GM12891 (cell line): ENCODE measurements at regions not wholly inside any gene's neighbourhood (a gene's known extent, or its start where the extent isn't known, plus 50 kb on each side); places are given as distances from the start of the nearest gene placed in this dataset.

ENCODE experiments used
- POLR2A ChIP-seq: IDR thresholded peaks from 2 replicates; pipeline ENCODE4 v1.6.1; 2011; ENCODE audit warnings: low read depth, low read length, control low read depth
- TAF1 ChIP-seq: IDR thresholded peaks from 2 replicates; pipeline ENCODE4 v1.6.1; 2011; ENCODE audit warnings: low read depth, low read length, control low read depth

DNA sequence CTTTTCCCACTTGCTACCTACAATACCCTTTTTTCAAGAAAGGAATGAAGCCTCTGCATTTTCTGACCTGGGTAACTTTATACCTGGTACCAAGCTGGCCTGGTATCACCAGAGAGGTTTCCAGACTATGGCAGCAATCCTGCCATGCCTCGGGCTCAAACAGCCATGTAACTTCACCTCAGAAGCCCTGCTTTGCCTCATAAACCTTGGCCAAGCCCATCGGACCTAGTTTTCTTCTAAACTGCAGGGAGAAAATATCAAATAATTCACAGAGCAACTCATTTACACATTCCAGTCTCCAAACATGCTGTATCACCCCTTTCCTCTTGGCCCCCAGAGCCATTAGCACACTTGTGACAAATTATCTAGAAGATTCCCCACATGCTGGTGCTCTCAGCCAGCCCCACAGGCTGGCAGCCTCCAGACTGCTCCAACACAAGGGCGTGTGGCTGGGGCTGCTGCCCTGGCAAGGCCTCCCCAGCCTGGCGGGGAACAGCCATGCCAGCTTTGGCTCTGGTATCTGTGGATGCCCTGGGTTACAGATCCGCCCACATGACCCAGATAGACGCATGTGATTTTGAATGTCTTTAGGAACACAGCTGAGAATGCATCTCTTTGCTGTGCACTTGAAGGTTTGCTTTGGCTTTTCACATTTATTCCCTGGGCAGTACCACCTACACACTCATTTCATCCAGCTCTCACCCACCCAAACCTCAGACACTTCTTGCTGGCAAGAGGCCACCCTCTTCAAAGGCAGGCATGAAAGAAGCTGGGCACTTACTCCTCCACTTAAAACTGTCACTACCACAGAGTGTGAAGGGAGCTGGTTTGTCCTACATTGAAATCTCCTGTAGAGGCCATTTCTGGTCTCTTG is 70.0 kb upstream of the BCAR3 start:
- TF ChIP-seq TAF1, result no peak
- TF ChIP-seq POLR2A, result no peak
